B cell (primary cell): ENCODE measurements at regions not wholly inside any gene's neighbourhood (a gene's known extent, or its start where the extent isn't known, plus 50 kb on each side); places are given as distances from the start of the nearest gene placed in this dataset.

Experiments
- ATAC-seq: fragments of 200-7000 bp; cut with Tn5 transposase; one replicate; pipeline ENCODE4 v1.10.0; 2021; ENCODE audit warnings: low read depth, mild to moderate bottlenecking, moderate number of reproducible peaks, moderate library complexity
- CTCF ChIA-PET: fragments of 350-600 bp; sonication (Branson Sonifier 250); formaldehyde crosslinking; loops from one replicate; lab custom pipeline; 2021; ENCODE audit warnings: antibody characterized with exemption, inconsistent platforms; lab: Charles Lee
- POLR2A ChIA-PET: fragments of 350-600 bp; sonication (Branson Sonifier 250); formaldehyde crosslinking; loops from one replicate; lab custom pipeline; 2021; ENCODE audit warnings: antibody characterized with exemption; lab: Charles Lee
- DNase-seq: peaks from one replicate; pipeline ENCODE4 v3.0.0; 2013
- H2AFZ ChIP-seq: 2 replicates; pipeline ENCODE4 v1.6.1; 2012; ENCODE audit warnings: mild to moderate bottlenecking, low read depth, low read length; ENCODE audit not compliant: insufficient read depth, poor library complexity, severe bottlenecking
- H3K27ac ChIP-seq, 2 donors: 1 replicate in 1 of 2; 2 replicates in 1 of 2; pipeline ENCODE4 v1.5.1; 2012 to 2013; ENCODE audit warnings: low read length in 2 of 2, mild to moderate bottlenecking in 2 of 2, moderate library complexity in 1 of 2
- H3K27me3 ChIP-seq, 4 experiments: fragments of 200-600 bp in 1 of 4; sonication (generic) in 1 of 4; replicated peaks in 1 of 4; 1 replicate in 2 of 4; 2 replicates in 2 of 4; pipeline versions ENCODE4 v1.6.1 to v1.7.0; 2013 to 2016; ENCODE audit warnings: low read length in 3 of 4, mild to moderate bottlenecking in 2 of 4, mixed read lengths in 1 of 4, moderate library complexity in 1 of 4; ENCODE audit not compliant: insufficient read depth in 4 of 4, control insufficient read depth in 3 of 4; ENCODE audit errors: control extremely low read depth in 1 of 4
- H3K36me3 ChIP-seq, 2 experiments: replicated peaks in 1 of 2; 1 replicate in 1 of 2; 2 replicates in 1 of 2; pipeline versions ENCODE4 v1.6.1 to v1.7.1; 2013; ENCODE audit warnings: low read length in 1 of 2; ENCODE audit not compliant: insufficient read depth in 2 of 2, control insufficient read depth in 1 of 2; ENCODE audit errors: control extremely low read depth in 1 of 2, extremely low read depth in 1 of 2
- H3K4me1 ChIP-seq, 2 donors: fragments of 200-600 bp in 1 of 2; sonication (generic) in 1 of 2; 1 replicate in 1 of 2; 2 replicates in 1 of 2; pipeline versions ENCODE4 v1.5.1 to v1.6.1; 2013 to 2017; ENCODE audit warnings: low read length in 2 of 2; ENCODE audit not compliant: control insufficient read depth in 2 of 2, insufficient read depth in 2 of 2
- H3K4me2 ChIP-seq: replicated peaks from 2 replicates; pipeline ENCODE3; 2012; ENCODE audit warnings: mild to moderate bottlenecking, low read depth, low read length; ENCODE audit not compliant: poor library complexity, severe bottlenecking
- H3K4me3 ChIP-seq, 5 experiments: fragments of 200-600 bp in 1 of 5; sonication (generic) in 1 of 5; 1 replicate in 3 of 5; 2 replicates in 2 of 5; pipeline versions ENCODE4 v1.5.1 to v1.7.0; 2011 to 2016; ENCODE audit warnings: low read length in 4 of 5, mild to moderate bottlenecking in 4 of 5, low read depth in 2 of 5, control low read depth in 1 of 5, moderate library complexity in 1 of 5; ENCODE audit not compliant: insufficient read depth in 1 of 5; ENCODE audit errors: control extremely low read depth in 1 of 5, extremely low read depth in 1 of 5
- H3K79me2 ChIP-seq: fragments of 200-600 bp; sonication (generic); one replicate; pipeline ENCODE4 v1.6.0; 2016; ENCODE audit warnings: low read length; ENCODE audit not compliant: control insufficient read depth, insufficient read depth
- H3K9ac ChIP-seq: fragments of 200-600 bp; sonication (generic); 2 replicates; pipeline ENCODE4 v1.6.1; 2017; ENCODE audit warnings: mild to moderate bottlenecking, low read length, moderate library complexity
- H3K9me3 ChIP-seq, 3 donors: one replicate each; pipeline versions ENCODE4 v1.6.1 to v1.7.1; 2013; ENCODE audit warnings: low read length in 2 of 3; ENCODE audit not compliant: control insufficient read depth in 2 of 3, insufficient read depth in 1 of 3; ENCODE audit errors: control extremely low read depth in 1 of 3
- H4K20me1 ChIP-seq: 2 replicates; pipeline ENCODE4 v1.6.0; 2012; ENCODE audit warnings: mild to moderate bottlenecking, low read length; ENCODE audit not compliant: insufficient read depth, control insufficient read depth, poor library complexity, severe bottlenecking
- H3K27ac Mint-ChIP-seq: one replicate; pipeline ENCODE4 v1.8.0; 2021; ENCODE audit warnings: mixed read lengths
- H3K27me3 Mint-ChIP-seq: one replicate; pipeline ENCODE4 v1.8.0; 2021; ENCODE audit warnings: mixed read lengths
- H3K4me1 Mint-ChIP-seq: one replicate; pipeline ENCODE4 v1.8.0; 2021; ENCODE audit warnings: mixed read lengths
- H3K4me3 Mint-ChIP-seq: one replicate; pipeline ENCODE4 v1.8.0; 2021; ENCODE audit warnings: mixed read lengths
- H3K9me3 Mint-ChIP-seq: one replicate; pipeline ENCODE4 v1.8.0; 2022; ENCODE audit warnings: mixed read lengths; ENCODE audit not compliant: insufficient read depth
- CTCF ChIP-seq: fragments of 200-600 bp; IDR thresholded peaks from one replicate; pipeline ENCODE4 v1.8.0; 2022; ENCODE audit warnings: antibody characterized with exemption, mild to moderate bottlenecking
- EZH2 ChIP-seq: IDR thresholded peaks from 2 replicates; pipeline ENCODE4 v1.6.1; 2012; ENCODE audit warnings: borderline replicate concordance, low read depth, mild to moderate bottlenecking, moderate library complexity, low read length; ENCODE audit not compliant: insufficient read depth, poor library complexity, severe bottlenecking
- WGBS: methylation state at CpG from one replicate; pipeline ENCODE4 v1.1.5; 2013; ENCODE audit warnings: missing lambda C conversion rate; ENCODE audit not compliant: insufficient coverage; 5-methylcytosine and 5-hydroxymethylcytosine counted together
- intact Hi-C: fragments of 100-400 bp; cut with micrococcal nuclease; formaldehyde crosslinking; loops from one replicate; pipeline ENCODE4 v1.10.0; 2022

- no peaks in the 10 kb centered on the region for H3K4me1 Mint-ChIP-seq
- H3K27ac ChIP-seq = no peak overlapping the region
- no peaks in the 10 kb centered on the region for H3K36me3 ChIP-seq
- H3K27me3 ChIP-seq = no peaks in the 10 kb centered on the region
- CTCF ChIA-PET = interaction anchor here (0.6 kb wide), 1 partner anchor 10 kb away, joined by 3 read pairs; no protein-coding TSS in a partner anchor
- no peak for TF ChIP-seq EZH2
- no peak for TF ChIP-seq CTCF
- H3K9ac ChIP-seq = no peak overlapping the region
- H3K9me3 ChIP-seq = no peaks in the 10 kb centered on the region
- intact Hi-C loops = no loop called here
- no peaks in the 10 kb centered on the region for H3K79me2 ChIP-seq
- WGBS = no CpG with 5 or more reads among the region's 3 CpGs
- POLR2A ChIA-PET = no interaction called here
- DNase-seq (no peak), ATAC-seq (no peak)
- H4K20me1 ChIP-seq = no peaks in the 10 kb centered on the region
- H3K27me3 Mint-ChIP-seq = peaks cover 42% of the 10 kb centered on the region
- H2AFZ ChIP-seq = no peak overlapping the region
- H3K9me3 Mint-ChIP-seq = no peaks in the 10 kb centered on the region
- H3K4me3 Mint-ChIP-seq = no peak overlapping the region
- no peaks in the 10 kb centered on the region for H3K4me1 ChIP-seq
- H3K4me2 ChIP-seq = no peak overlapping the region
- no peak overlapping the region for H3K27ac Mint-ChIP-seq
- H3K4me3 ChIP-seq = no peak overlapping the region
Observed at GRCh38 chr3:132242790-132243189, 74.4 kb upstream of the ACP3 start.

- Histone ChIP-seq H3K27ac (no peak overlapping the region), H3K9me3 (no peaks in the 10 kb centered on the region)
Observed at GRCh38 chr3:132245552-132246142, 71.6 kb upstream of the ACP3 start.

More at GRCh38 chr3:132245552-132246142, 71.6 kb upstream of the ACP3 start:
- Mint-ChIP-seq H3K9me3 (no peaks in the 10 kb centered on the region), H3K27me3 (peaks cover 51% of the 10 kb centered on the region), H3K4me3 (no peak overlapping the region), H3K4me1 (no peaks in the 10 kb centered on the region), H3K27ac (no peak overlapping the region)
- H3K36me3 ChIP-seq = no peaks in the 10 kb centered on the region
- H4K20me1 ChIP-seq = no peaks in the 10 kb centered on the region
- H3K9ac ChIP-seq = no peak overlapping the region
- H3K4me2 ChIP-seq = no peak overlapping the region
- no peak for ATAC-seq
- intact Hi-C loops = no loop called here
- no peak for TF ChIP-seq EZH2
- no peak for TF ChIP-seq CTCF
- ChIA-PET POLR2A (no interaction called here), CTCF (no interaction called here)
- WGBS = 0% methylated on average over 2 of the region's 3 CpGs
- H3K4me3 ChIP-seq = no peak overlapping the region
- DNase-seq = no peak
- no peak overlapping the region for H2AFZ ChIP-seq
- no peaks in the 10 kb centered on the region for H3K4me1 ChIP-seq
- no peaks in the 10 kb centered on the region for H3K27me3 ChIP-seq
- no peaks in the 10 kb centered on the region for H3K79me2 ChIP-seq
